ENCODE measurements at regions not wholly inside any gene's neighbourhood (a gene's known extent, or its start where the extent isn't known, plus 50 kb on each side); places are given as distances from the start of the nearest gene placed in this dataset.

GRCh38 chr6:1526398-1527072 lies 83.2 kb upstream of the FOXC1 start:
- DNase-seq: no peak
- Histone ChIP-seq H3K27me3 (no peaks in the 10 kb centered on the region), H3K4me3 (no peak overlapping the region), H3K9me3 (no peaks in the 10 kb centered on the region), H3K36me3 (no peaks in the 10 kb centered on the region)

GRCh38 chr6:1527073-1527457 lies 82.7 kb upstream of the FOXC1 start:
- no peaks in the 10 kb centered on the region for H3K27me3 ChIP-seq
- H3K4me3 ChIP-seq: no peak overlapping the region
- H3K9me3 ChIP-seq: no peaks in the 10 kb centered on the region
- no peak for DNase-seq
- H3K36me3 ChIP-seq: no peaks in the 10 kb centered on the region

GRCh38 chr6:1535295-1535694 lies 74.4 kb upstream of the FOXC1 start:
- H3K4me3 ChIP-seq: no peak overlapping the region
- DNase-seq: peak; percentile 58
- no peaks in the 10 kb centered on the region for H3K36me3 ChIP-seq
- no peaks in the 10 kb centered on the region for H3K9me3 ChIP-seq
- H3K27me3 ChIP-seq: no peaks in the 10 kb centered on the region

GRCh38 chr6:1536526-1537429 lies 72.9 kb upstream of the FOXC1 start:
- DNase-seq: no peak
- Histone ChIP-seq H3K36me3 (no peaks in the 10 kb centered on the region), H3K4me3 (no peak overlapping the region), H3K27me3 (no peaks in the 10 kb centered on the region), H3K9me3 (no peaks in the 10 kb centered on the region)

GRCh38 chr6:1538369-1538768 lies 71.3 kb upstream of the FOXC1 start:
- no peak for DNase-seq
- Histone ChIP-seq H3K4me3 (no peak overlapping the region), H3K27me3 (no peaks in the 10 kb centered on the region), H3K36me3 (no peaks in the 10 kb centered on the region), H3K9me3 (no peaks in the 10 kb centered on the region)

- no peak overlapping the region for H3K4me3 ChIP-seq
- DNase-seq: no peak
- no peaks in the 10 kb centered on the region for H3K27me3 ChIP-seq
- H3K36me3 ChIP-seq: no peaks in the 10 kb centered on the region
- no peaks in the 10 kb centered on the region for H3K9me3 ChIP-seq
Measured at GRCh38 chr6:1538810-1539478, 70.8 kb upstream of the FOXC1 start.

GRCh38 chr6:1540864-1541521 lies 68.7 kb upstream of the FOXC1 start:
- Histone ChIP-seq H3K36me3 (no peaks in the 10 kb centered on the region), H3K9me3 (no peaks in the 10 kb centered on the region), H3K27me3 (no peaks in the 10 kb centered on the region), H3K4me3 (no peak overlapping the region)
- DNase-seq: no peak

GRCh38 chr6:1542335-1542734 lies 67.4 kb upstream of the FOXC1 start:
- Histone ChIP-seq H3K4me3 (no peak overlapping the region), H3K36me3 (no peaks in the 10 kb centered on the region), H3K9me3 (no peaks in the 10 kb centered on the region), H3K27me3 (no peaks in the 10 kb centered on the region)
- DNase-seq: no peak

GRCh38 chr6:1542764-1543163 lies 67.0 kb upstream of the FOXC1 start:
- Histone ChIP-seq H3K36me3 (no peaks in the 10 kb centered on the region), H3K9me3 (no peaks in the 10 kb centered on the region), H3K27me3 (no peaks in the 10 kb centered on the region), H3K4me3 (no peak overlapping the region)
- no peak for DNase-seq

GRCh38 chr6:1544000-1544399 lies 65.7 kb upstream of the FOXC1 start:
- H3K9me3 ChIP-seq: no peaks in the 10 kb centered on the region
- no peaks in the 10 kb centered on the region for H3K36me3 ChIP-seq
- no peak overlapping the region for H3K4me3 ChIP-seq
- no peak for DNase-seq
- no peaks in the 10 kb centered on the region for H3K27me3 ChIP-seq

GRCh38 chr6:1544603-1545002 lies 65.1 kb upstream of the FOXC1 start:
- H3K9me3 ChIP-seq: no peaks in the 10 kb centered on the region
- H3K4me3 ChIP-seq: no peak overlapping the region
- H3K27me3 ChIP-seq: no peaks in the 10 kb centered on the region
- H3K36me3 ChIP-seq: no peaks in the 10 kb centered on the region
- DNase-seq: no peak

- no peak overlapping the region for H3K4me3 ChIP-seq
- H3K27me3 ChIP-seq: no peaks in the 10 kb centered on the region
- no peak for DNase-seq
- no peaks in the 10 kb centered on the region for H3K9me3 ChIP-seq
- no peaks in the 10 kb centered on the region for H3K36me3 ChIP-seq
Measured at GRCh38 chr6:1545654-1546053, 64.1 kb upstream of the FOXC1 start.

GRCh38 chr6:1547785-1548184 lies 61.9 kb upstream of the FOXC1 start:
- H3K4me3 ChIP-seq: no peak overlapping the region
- H3K27me3 ChIP-seq: no peaks in the 10 kb centered on the region
- DNase-seq: no peak
- no peaks in the 10 kb centered on the region for H3K36me3 ChIP-seq
- H3K9me3 ChIP-seq: no peaks in the 10 kb centered on the region

- Histone ChIP-seq H3K27me3 (no peaks in the 10 kb centered on the region), H3K9me3 (no peaks in the 10 kb centered on the region), H3K36me3 (no peaks in the 10 kb centered on the region), H3K4me3 (no peak overlapping the region)
- DNase-seq: no peak
Measured at GRCh38 chr6:1551249-1551648, 58.5 kb upstream of the FOXC1 start.

GRCh38 chr6:1552296-1552761 lies 57.4 kb upstream of the FOXC1 start:
- Histone ChIP-seq H3K27me3 (no peaks in the 10 kb centered on the region), H3K36me3 (no peaks in the 10 kb centered on the region), H3K9me3 (no peaks in the 10 kb centered on the region), H3K4me3 (no peak overlapping the region)
- DNase-seq: no peak

GRCh38 chr6:1553562-1554083 lies 56.1 kb upstream of the FOXC1 start:
- H3K36me3 ChIP-seq: no peaks in the 10 kb centered on the region
- no peaks in the 10 kb centered on the region for H3K27me3 ChIP-seq
- no peaks in the 10 kb centered on the region for H3K9me3 ChIP-seq
- H3K4me3 ChIP-seq: no peak overlapping the region; the same call in 1 of the 2 replicates
- no peak for DNase-seq

- H3K27me3 ChIP-seq: no peaks in the 10 kb centered on the region
- H3K36me3 ChIP-seq: no peaks in the 10 kb centered on the region
- DNase-seq: no peak
- no peaks in the 10 kb centered on the region for H3K9me3 ChIP-seq
- H3K4me3 ChIP-seq: peak overlapping the region; percentile 70
Measured at GRCh38 chr6:1554141-1554475, 55.6 kb upstream of the FOXC1 start.
